LHCN-M2 (cell line): ENCODE measurements at regions not wholly inside any gene's neighbourhood (a gene's known extent, or its start where the extent isn't known, plus 50 kb on each side); places are given as distances from the start of the nearest gene placed in this dataset.

ENCODE experiments used
- DNase-seq: peaks from one replicate; pipeline ENCODE4 v3.0.0-alpha.2; 2012; ENCODE audit warnings: low read depth

DNA sequence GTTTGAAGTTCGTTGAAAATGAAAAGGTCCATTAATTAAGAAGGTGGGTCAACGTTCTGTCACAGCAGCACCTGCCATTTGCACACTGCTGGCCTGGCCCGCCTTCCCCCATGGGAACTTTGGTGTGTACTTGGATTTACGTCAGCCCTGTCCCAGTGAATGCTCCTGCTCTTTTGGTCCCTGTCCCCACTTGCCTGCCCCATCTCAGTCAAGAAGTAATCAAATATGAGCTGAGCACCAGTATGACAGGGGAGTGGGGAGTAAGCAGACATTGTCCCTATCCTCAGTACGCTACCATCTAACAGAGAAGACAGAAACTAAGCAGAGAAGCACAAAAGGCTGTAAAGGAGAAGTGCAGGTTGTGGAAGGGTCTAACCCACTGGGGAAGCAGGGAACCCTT lies 65.1 kb downstream of the SLC4A3 start:
- no peak for DNase-seq

DNA sequence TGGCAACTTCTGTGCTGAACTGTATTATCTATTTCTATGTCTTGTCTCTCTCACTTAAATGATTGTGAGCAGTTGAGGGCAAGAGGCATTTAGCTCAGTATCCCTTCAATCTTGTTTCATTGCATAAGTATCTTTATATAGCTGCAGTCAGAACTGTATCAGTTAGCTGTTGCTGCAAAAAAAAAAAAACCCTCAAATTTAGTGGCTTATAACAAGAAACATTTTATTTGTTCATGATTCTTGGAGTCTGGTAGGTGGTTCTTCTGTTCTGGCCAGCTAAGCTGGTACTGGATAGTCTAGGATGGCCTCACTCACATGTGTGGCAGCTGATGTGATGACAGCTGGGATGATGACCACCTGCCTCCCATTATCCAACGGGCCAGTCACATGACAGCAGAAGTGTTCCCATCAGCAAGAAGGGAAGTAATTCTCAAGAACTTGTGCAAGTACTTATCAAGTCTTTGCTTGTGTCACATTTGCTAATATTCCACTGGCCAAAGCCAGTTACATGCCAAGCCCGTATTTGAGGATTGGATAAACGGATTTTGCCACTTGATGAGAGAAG lies 67.8 kb downstream of the SLC4A3 start:
- no peak for DNase-seq

DNA sequence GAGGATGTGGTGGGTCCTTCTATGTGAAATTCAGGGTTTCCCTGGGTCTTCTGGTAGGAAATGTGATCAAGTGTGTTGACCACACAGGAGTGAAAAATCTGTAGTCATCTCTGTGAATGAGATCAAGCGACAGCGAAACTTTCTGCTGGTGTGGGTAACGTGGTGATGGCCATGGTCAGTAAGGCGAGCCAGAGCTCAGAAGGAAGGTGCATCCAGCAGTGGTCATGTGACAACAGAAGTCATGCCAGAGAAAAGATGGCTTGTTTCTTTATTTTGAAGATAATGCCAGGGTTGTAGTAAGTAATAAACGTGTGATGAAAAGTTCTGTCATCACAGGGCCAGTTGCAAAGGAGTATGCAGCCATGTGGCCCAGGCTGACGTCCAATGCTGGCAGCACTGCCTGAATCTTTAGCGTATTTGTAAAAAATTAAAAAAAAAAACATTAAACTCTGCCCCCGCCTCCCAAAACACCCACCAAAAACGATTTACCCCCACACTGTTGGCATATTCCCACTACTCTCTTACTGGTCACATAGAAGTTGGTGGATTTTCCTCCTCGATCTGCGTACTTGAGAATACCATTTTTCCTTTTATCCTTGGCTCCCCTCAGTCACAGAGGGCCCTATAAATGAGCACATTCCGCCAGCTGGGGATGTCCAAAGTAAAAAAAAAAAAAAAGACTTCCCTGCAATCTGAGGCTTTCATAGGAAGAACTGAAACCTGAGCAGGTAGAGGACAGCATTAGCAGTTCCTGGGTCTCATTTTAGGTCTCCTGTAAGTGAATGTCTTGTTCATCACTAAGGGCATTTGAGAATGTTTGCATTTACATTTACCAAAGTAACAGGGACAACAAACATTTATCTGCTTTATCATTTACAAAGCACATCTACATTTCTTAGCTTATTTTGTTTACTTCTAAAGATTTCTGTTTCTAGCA lies 70.6 kb downstream of the SLC4A3 start:
- DNase-seq = no peak

DNA sequence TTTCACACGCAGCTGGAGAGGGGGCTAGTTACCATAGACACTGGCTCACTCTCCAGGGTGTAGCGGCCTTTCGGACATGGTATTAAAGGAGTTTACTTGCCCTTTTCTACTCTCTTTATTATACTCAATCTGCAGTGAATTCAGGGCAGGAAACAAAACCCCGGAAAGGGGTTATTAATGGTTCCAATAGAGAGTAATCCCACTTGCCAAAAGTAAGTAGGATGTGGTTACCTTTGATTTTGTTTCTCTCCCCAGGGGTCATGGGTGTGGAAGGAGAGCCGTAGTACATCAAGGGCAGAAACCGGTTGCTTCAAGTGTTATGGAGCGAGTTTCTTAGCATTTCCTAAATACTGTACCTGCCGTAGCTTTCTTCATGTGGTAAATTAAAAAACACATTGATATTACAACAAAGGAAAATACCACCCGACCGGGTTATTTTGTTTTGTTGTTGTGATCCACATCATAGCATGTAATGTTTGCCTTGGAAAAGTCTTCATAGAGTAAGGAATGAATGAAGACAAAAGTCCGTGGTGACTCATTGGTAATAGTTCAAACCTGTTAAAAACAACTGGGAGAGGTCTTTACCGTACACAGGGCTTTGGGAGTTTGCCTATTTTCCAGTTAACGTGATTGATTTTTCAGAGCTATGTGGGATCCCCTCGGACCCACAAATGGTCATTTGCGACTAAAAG lies 71.5 kb downstream of the SLC4A3 start:
- DNase-seq = no peak

DNA sequence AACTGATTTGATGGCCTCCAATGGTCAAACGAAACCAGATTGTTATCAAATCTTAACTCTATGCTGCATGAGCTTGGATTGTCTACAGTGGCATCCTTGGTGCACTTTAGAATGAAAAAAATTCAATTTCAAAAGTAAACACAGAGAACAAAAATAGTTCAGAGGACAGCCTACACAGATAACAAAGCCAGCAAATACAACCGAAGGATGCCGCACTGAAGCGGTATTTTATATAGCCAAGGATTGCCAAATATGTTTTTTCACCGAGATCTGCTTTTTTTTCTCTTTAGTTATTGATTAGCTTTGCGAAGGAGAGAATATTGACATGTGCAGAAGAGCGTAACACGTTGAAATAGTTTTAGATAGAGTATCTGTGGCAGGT lies 72.0 kb downstream of the SLC4A3 start:
- no peak for DNase-seq

DNA sequence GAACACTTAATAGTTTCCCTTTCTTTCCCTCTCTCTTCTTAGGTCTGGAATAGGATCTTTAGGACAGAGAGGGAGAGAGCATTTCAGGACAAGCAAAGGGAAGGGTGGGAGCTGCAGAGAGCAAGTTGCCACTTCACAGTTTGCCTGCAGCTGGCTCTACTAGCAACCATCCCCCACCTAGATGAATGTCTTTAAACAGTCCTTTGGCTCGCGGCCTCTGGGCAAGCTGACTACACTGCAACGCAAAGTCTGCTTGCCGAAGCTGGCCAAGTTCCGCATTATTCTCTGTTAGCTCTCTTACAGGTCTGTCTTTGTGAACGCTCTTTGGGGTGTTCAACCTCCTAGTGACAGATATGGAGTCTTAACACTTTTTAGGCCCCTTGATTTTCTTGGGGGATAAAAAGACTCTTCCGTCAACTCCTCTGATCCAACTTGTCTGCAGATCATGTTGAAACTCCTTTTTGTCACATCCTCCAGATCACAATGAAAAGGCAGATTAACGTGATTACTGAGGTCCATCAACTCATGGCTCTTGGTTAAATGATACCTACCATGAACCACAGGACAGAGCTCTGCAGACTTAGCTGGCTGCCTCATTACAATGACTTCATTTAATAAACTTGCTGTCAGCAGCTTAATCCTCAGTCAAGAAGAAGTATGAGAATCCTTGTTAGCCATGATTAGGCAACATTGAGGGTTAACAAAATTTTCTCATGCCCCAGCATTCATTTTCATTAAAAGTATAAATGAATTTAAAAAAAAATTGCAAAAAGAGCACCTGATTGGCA lies 74.6 kb downstream of the SLC4A3 start:
- DNase-seq = no peak

DNA sequence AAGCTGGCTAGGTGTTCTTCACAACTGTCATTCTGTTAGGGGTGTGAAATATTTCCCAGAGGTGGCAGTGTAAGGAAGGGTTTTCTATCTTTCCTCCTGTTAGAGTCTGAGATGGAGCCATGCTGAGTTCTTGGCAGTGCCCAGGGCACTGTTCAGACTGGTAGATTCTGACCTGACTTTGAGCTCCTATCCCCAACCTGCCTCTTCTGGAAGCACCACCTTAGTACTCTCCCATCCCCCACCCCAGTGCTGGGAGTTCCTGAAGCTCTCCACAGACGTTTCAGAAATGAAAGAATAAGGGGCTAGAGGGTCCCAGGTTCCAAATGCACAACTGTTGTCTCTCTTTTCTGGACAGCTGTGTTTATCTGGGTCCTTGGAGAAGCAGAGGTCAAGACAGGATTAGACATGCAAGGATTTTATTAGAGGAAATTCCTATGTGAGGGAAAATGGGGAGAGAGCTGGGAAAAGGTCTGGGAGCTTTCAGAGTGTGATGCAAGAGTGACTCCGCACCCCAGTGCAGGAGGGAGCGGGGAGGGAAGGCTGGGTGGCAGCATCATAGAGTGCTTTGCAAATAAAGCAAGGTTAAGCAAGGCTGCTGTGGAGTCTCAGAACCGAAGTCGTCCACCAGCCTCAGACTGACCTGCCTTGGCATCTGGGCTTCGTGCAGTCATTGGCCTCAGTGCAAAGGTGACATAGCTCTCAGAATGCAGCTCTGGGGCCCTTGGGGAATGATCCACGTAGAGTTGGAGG lies 75.5 kb downstream of the SLC4A3 start:
- no peak for DNase-seq

DNA sequence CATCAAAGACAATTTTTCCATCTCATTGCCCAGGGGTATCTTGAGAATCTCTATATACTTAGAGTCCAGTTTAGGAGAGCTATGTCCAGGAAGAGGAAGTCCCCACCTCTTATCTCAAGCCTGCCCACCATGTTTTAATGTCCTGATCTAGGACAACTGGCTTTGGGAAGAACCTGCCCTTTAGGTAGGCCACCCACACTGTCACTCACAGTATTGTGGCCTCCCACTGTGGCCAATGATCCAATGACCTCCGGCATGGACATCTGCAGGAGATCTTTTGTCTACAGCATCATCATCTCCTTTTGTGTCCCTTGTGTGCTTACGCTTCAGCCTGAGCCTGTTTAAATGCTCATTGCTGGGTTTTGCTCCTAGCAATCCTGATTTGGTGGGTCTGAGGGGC lies 77.4 kb downstream of the SLC4A3 start:
- DNase-seq = no peak

DNA sequence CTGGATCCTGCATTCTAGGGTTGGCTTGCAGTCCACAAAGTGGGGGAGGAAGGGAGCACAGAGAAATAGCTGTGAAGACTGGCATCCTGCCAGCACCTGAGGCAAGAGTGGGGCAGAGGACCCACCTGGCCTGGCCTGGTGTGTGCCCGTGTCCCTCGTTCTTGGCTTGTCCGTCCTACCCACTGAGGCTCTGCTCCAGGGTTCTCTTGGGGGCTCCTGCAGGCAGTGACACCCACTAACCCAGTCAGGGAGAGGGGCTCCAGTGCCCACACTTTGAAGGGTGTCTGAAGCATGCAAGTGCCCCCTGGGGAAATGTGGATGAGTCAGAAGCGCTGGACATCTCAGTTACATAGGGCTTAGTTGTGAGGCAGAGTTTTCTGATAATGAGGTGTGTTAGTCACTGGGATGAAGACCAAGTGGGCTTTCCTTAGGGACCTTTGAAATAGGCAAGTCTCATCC lies 79.4 kb downstream of the SLC4A3 start:
- DNase-seq = peak; percentile 50

DNA sequence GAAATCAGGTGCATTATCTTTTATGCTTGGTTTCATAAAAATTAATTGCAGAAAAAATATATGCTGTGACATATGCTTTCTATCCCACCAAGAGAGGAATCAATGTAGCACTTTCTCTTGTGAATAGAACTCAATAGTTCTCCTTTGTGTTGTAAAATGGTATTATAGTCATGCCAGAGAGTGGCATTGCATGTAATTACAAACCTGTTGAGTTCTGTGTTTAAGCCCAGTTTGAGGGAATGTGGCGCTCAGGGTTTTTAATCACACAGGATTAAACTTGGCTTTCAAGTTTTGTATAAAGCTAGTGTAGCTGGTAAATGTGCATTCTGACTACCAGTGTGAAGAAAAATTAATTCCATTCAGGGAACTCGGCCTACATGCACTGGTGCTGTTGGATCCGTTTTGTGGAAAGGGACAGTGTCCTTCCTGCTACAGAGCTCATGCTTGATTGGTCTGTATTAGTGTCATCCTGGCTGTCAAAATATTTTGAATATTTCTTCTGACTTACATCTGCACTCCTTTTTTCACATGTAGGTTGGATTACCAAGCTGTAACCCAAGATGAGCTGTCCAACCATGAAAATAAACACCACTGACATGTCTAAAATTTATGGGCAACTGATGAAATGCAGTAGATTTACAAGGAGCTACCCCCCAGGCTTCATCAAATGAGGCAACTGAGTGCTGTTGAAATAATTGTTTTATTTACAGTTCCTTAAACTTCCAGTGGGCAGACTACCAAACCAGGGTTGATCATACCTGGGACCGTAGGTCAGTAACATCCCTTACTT lies 80.3 kb downstream of the SLC4A3 start:
- DNase-seq = no peak

DNA sequence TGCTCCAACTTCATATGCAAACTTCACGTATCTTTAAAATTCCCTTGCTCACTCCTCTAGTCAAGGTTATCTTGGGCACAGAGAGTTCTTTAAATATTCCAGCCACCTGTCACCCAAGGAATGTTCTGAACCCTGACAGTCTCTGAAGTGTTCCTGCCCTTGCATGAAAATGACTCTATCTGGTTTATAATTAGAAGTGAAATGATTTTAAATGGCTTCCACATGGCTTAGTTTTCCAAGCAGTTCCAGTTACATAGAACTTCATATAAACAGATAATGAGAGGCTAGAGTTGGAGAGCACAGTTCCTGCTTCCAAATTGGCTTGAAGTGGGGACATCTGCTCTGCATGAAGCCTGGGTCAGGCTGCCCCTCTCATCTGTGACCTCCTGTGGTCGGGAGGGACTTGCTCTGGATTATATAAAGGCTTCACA lies 81.9 kb downstream of the SLC4A3 start:
- no peak for DNase-seq

DNA sequence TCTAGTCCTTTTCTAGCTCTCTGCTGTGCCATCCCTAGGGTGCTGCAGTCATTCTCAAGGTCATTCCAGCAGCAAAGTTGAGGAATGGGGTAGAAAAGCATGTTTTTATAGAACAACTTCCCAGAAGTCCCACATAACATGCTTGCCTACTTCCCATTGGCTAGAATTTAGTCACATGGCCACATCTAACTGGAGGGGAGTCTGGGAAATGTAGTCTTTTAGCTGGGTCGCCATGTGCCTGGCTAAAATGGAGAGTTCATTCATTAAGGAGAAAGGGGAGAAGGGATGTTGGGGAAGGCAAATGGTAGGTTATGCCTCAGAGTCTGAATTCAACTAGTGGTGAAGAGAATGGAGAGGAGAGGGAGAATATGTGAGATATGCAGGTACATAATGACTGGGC lies 85.7 kb downstream of the SLC4A3 start:
- DNase-seq = peak; percentile 68

DNA sequence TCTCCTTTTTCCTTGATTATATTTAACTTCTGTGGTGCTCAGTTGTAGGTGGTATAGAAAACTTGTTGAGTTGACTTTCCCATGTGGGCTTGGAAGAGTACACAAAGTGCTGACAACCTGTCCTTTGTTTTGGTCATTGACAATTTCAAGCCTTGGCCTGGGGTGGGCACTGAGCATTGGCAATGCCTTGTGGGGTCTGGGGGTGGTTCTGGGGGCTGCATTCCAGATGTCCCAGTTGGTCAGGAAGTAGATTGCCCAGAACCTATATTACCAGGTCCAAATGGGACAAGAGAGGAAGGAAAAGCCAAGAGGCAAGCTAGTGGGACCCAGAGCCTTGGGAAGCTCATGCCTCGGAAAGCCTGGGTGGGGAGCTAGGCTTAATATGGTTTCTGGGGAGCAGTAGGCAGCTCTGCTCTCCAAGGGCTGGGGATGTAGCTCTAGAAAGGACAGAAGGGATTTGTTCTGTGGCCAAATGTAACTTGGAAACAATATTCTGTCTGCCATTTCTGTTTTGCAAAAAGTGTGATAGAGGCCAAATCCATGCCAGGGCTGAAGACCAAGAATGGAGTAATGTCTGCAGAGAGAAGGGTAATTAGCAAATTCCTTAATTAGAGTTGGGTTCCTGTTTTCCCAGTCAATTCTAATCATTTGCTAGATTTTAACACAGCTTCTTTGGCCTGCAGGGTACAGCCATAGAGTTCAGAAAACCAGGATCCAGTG lies 87.4 kb downstream of the SLC4A3 start:
- no peak for DNase-seq

DNA sequence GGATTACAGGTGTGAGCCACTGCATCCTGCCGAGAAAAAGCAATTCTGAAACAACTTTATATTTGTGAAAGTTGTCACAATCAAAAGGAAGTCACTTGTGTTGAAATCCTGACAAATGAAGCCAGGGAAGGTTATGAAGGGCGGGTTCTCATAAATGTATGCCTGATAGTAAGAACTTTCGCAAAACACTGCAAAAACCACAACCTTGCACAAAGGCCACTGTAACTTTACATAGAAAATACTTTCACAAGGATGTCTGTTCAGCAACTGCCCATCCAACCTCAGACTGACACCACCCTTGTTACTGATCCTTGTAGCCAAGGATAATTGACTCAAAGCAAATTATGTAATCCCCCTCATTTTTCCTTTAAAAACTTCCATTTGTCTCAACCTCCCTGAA lies 90.6 kb downstream of the SLC4A3 start:
- DNase-seq = no peak

DNA sequence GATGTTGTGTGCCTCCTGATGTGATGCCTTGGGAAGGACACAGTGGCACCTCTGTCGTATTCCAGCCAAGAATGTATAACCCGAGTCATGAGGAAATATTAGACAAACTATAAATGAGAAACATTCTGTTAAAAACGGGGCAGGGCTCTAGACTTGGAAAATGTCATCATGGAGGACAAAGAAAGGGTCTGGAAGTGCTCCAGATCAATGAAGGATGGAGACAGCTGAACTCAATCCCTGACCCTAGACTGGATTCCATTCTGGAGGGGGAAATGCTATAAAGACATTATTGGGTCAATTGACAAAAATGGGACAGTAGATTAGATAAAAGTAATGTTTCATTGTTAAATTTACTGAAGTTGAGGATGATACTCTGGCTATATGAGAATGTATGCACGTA lies 92.1 kb downstream of the SLC4A3 start:
- DNase-seq = no peak

DNA sequence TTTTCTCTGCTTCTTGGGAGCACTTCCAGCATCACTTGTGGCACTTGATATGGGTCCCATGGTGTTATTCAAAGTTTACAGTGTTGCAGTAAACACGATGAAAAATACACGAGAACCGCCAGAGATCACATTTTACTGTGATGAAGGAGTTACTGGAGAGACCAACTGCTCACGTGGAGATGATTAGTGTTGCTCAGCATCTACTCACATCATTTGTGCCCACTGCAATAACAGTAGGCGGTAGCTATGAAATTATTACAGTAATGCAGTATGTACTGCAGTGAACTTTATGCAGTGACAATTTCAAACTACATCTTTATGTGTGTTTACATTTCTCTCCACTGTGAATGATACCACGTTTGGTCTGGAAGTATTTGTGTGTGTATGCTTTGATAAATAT lies 93.5 kb downstream of the SLC4A3 start:
- DNase-seq = no peak

DNA sequence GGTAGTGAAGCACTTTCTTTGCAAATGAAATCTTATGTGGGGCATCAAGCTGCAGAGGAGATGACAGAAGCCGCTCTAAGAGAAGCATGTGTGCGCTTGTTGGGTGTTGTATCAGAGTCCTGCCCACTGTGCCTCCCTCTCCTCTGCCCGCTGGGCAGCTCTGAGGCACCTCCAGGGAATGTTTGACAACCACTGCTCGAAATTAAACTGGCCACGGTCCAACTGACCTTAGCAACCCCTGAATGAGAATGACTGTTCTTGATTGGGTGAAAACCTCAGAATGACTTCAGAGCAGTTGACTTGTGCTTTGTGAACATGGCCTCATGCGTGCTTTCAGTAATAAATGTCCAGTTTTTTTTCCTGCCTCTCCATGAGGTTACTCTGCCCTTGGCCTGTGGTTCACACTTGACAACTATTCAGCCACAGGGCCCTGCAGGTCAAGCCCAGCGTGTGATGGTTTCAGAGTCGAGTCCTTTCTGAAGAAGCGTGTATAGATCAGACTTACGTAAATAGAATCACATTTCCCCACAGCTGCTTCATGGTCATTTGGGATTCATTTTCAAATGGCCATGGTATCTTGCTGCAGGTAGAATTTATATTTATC lies 94.9 kb downstream of the SLC4A3 start:
- DNase-seq = peak; percentile 71

DNA sequence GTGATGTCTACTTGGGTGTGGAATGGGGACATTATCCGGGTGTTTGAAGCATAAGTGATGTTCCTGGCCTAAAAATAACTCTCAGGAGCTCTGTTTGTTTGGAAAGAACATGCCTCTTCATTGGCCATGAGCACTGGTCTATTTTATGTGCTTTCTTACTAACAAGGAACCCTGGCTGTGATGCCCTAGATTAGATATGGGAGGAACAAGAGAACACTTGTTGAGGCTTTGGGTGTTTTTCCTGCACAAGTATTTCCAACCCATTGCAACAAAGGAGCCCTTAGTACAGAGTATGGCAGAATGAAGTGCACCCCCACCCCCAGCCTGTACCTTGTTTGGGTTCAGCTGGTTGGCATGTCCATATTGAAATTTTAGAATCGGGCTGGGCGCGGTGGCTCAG lies 95.9 kb downstream of the SLC4A3 start:
- DNase-seq = no peak

DNA sequence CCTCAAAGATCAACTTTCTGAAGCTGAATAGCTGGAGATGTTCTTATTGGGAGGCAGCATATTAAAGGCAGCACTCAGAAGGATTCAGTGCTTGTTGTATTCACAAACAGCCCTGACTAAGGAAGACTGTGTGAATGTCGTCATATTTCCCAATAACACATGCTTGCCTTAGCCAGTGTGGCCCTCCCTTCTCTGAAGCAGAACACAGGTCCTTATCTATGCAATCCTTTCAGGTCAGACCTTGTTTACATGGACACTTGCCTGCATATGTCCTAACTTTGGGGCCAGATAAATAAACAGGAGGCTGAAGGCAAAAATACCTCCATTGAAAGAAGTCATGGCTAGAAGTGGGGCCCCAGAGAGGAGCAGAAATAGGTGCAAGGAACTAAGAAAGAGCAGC lies 97.2 kb downstream of the SLC4A3 start:
- DNase-seq = no peak
